Osteoblast (primary cell): ENCODE measurements at regions not wholly inside any gene's neighbourhood (a gene's known extent, or its start where the extent isn't known, plus 50 kb on each side); places are given as distances from the start of the nearest gene placed in this dataset.

Experiments used
- DNase-seq: peaks from one replicate; pipeline ENCODE4 v3.0.0; 2011; ENCODE audit warnings: low spot score, mixed read lengths; ENCODE audit not compliant: insufficient read length; ENCODE audit errors: missing footprints
- H2AFZ ChIP-seq: 2 replicates; pipeline ENCODE4 v1.6.0; 2011; ENCODE audit warnings: mild to moderate bottlenecking, low read length
- H3K27ac ChIP-seq: 2 replicates; pipeline ENCODE4 v1.5.1; 2011; ENCODE audit warnings: mild to moderate bottlenecking, low read depth, low read length, moderate library complexity
- H3K27me3 ChIP-seq: 2 replicates; pipeline ENCODE4 v1.6.0; 2012; ENCODE audit warnings: mild to moderate bottlenecking, control low read depth, inconsistent platforms, low read length, moderate library complexity; ENCODE audit not compliant: insufficient read depth
- H3K36me3 ChIP-seq: 2 replicates; pipeline ENCODE4 v1.5.1; 2011; ENCODE audit warnings: mild to moderate bottlenecking, low read length, control low read depth, moderate library complexity; ENCODE audit not compliant: insufficient read depth
- H3K4me1 ChIP-seq: 2 replicates; pipeline ENCODE4 v1.5.1; 2011; ENCODE audit warnings: mild to moderate bottlenecking, low read length, control low read depth, moderate library complexity; ENCODE audit not compliant: insufficient read depth
- H3K4me2 ChIP-seq: 2 replicates; pipeline ENCODE4 v1.6.0; 2011; ENCODE audit warnings: mild to moderate bottlenecking, low read length; ENCODE audit not compliant: insufficient read depth
- H3K4me3 ChIP-seq: fragments of 200-600 bp; sonication (generic); 3 replicates; pipeline ENCODE4 v1.5.1; 2012; ENCODE audit warnings: mild to moderate bottlenecking, low read length, inconsistent platforms; ENCODE audit not compliant: insufficient read depth
- H3K79me2 ChIP-seq: 2 replicates; pipeline ENCODE4 v1.6.0; 2012; ENCODE audit warnings: mild to moderate bottlenecking, low read length, control low read depth, inconsistent platforms; ENCODE audit not compliant: insufficient read depth
- H3K9me3 ChIP-seq: 2 replicates; pipeline ENCODE4 v1.5.1; 2011; ENCODE audit warnings: low read depth, low read length, control low read depth
- H4K20me1 ChIP-seq: 2 replicates; pipeline ENCODE4 v1.6.0; 2012; ENCODE audit warnings: mild to moderate bottlenecking, low read length, control low read depth; ENCODE audit not compliant: insufficient read depth
- CTCF ChIP-seq: IDR thresholded peaks from 2 replicates; pipeline ENCODE4 v1.5.1; 2011; ENCODE audit warnings: mild to moderate bottlenecking, low read depth, low read length, moderate library complexity; ENCODE audit errors: extremely low read depth

- no peaks in the 10 kb centered on the region for H3K79me2 ChIP-seq
- H4K20me1 ChIP-seq: no peaks in the 10 kb centered on the region
- no peaks in the 10 kb centered on the region for H3K36me3 ChIP-seq
- no peak overlapping the region for H3K4me3 ChIP-seq
- no peaks in the 10 kb centered on the region for H3K27me3 ChIP-seq
- H3K4me2 ChIP-seq: no peak overlapping the region
- H3K9me3 ChIP-seq: no peaks in the 10 kb centered on the region
- no peak overlapping the region for H2AFZ ChIP-seq
- DNase-seq: no peak
- no peak for TF ChIP-seq CTCF
- no peak overlapping the region for H3K27ac ChIP-seq
- no peaks in the 10 kb centered on the region for H3K4me1 ChIP-seq
These were observed 265.3 kb downstream of the MYCN start for GRCh38 chr2:16205631-16206030.

- H3K9me3 ChIP-seq: no peaks in the 10 kb centered on the region
- no peaks in the 10 kb centered on the region for H3K4me1 ChIP-seq
- H3K4me2 ChIP-seq: no peak overlapping the region
- H3K27me3 ChIP-seq: no peaks in the 10 kb centered on the region
- H3K27ac ChIP-seq: no peak overlapping the region
- no peaks in the 10 kb centered on the region for H3K79me2 ChIP-seq
- no peaks in the 10 kb centered on the region for H4K20me1 ChIP-seq
- H3K36me3 ChIP-seq: no peaks in the 10 kb centered on the region
- no peak overlapping the region for H3K4me3 ChIP-seq
- no peak for DNase-seq
- TF ChIP-seq CTCF: no peak
- no peak overlapping the region for H2AFZ ChIP-seq
These were observed 264.7 kb downstream of the MYCN start for GRCh38 chr2:16204886-16205620.

GRCh38 chr2:16204251-16204650 lies 263.9 kb downstream of the MYCN start:
- no peaks in the 10 kb centered on the region for H3K79me2 ChIP-seq
- H3K4me3 ChIP-seq: no peak overlapping the region
- H4K20me1 ChIP-seq: no peaks in the 10 kb centered on the region
- no peaks in the 10 kb centered on the region for H3K36me3 ChIP-seq
- no peak overlapping the region for H3K27ac ChIP-seq
- no peak for DNase-seq
- H3K9me3 ChIP-seq: no peaks in the 10 kb centered on the region
- H3K27me3 ChIP-seq: no peaks in the 10 kb centered on the region
- no peak overlapping the region for H3K4me2 ChIP-seq
- H3K4me1 ChIP-seq: no peaks in the 10 kb centered on the region
- H2AFZ ChIP-seq: no peak overlapping the region
- no peak for TF ChIP-seq CTCF

- Histone ChIP-seq H3K27me3 (no peaks in the 10 kb centered on the region), H3K79me2 (no peaks in the 10 kb centered on the region), H3K27ac (no peak overlapping the region), H4K20me1 (no peaks in the 10 kb centered on the region), H3K4me2 (no peak overlapping the region), H3K36me3 (no peaks in the 10 kb centered on the region), H3K4me1 (no peaks in the 10 kb centered on the region), H3K4me3 (no peak overlapping the region), H2AFZ (no peak overlapping the region), H3K9me3 (no peaks in the 10 kb centered on the region)
- no peak for DNase-seq
- TF ChIP-seq CTCF: no peak
These were observed 263.3 kb downstream of the MYCN start for GRCh38 chr2:16203691-16204090.
